ENCODE measurements at regions not wholly inside any gene's neighbourhood (a gene's known extent, or its start where the extent isn't known, plus 50 kb on each side); places are given as distances from the start of the nearest gene placed in this dataset.
"Not testable (repeated sequence)": the region's sequence is repeated elsewhere in the genome, so short reads cannot be mapped to it uniquely, and the experiment has no call there.

GRCh38 chr14:105761345-105761740 is 235.0 kb downstream of the TMEM121 start:
- TF ChIP-seq EZH2 (IDR thresholded peaks at IDR 0.05; ENCODE audit: insufficient read depth, poor library complexity, severe bottlenecking); EZH2phosphoT487 (IDR thresholded peaks at IDR 0.05; ENCODE audit: insufficient read depth, low read depth): not testable (repeated sequence)
